ENCODE measurements at regions not wholly inside any gene's neighbourhood (a gene's known extent, or its start where the extent isn't known, plus 50 kb on each side); places are given as distances from the start of the nearest gene placed in this dataset.

GRCh38 chr6:165229216-165229615 lies 80.2 kb downstream of the C6orf118 start:
- no peak for TF ChIP-seq CTCF (IDR thresholded peaks at IDR 0.05)

GRCh38 chr6:165227644-165228329 lies 81.6 kb downstream of the C6orf118 start:
- TF ChIP-seq CTCF (IDR thresholded peaks at IDR 0.05) = no peak

DNA sequence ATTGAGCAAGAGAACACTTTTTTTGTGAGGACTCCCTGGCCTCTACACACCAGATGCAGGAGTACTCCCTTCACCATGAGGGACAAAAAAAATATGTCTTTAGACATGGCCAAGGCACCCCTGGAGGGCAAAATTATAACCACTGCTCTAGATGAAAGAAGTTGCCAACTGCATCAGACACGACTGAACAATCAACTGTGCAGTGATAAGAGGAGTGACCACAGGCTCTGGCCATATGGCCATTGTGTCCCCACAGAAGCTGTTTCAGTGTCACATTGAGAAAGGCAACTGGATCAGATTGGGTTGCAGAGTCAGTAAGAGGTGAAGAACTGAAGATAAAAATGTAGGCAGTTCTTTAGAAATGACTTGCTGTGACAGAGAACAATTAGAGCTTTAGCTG lies 85.7 kb downstream of the C6orf118 start:
- TF ChIP-seq CTCF (IDR thresholded peaks at IDR 0.05) = no peak

DNA sequence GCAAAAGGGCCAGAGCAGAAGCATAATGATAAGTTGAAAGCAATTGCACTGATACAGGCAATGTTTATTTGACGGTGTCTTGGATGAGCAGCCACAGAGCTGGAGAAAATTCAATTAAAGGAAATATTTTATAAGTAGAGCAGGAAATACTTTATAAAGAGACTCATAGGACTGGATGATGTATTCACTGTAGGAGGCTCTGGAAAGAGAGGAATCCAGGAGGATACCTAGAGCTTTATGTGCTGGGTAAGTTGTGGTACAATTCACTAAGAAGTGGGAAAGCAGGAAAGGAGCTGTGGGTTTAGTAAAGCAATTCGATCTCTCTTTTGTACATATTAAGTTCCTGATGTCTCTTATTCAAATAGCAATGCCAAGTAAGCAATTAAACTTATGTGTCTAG lies 86.3 kb downstream of the C6orf118 start:
- no peak for TF ChIP-seq CTCF (IDR thresholded peaks at IDR 0.05)

DNA sequence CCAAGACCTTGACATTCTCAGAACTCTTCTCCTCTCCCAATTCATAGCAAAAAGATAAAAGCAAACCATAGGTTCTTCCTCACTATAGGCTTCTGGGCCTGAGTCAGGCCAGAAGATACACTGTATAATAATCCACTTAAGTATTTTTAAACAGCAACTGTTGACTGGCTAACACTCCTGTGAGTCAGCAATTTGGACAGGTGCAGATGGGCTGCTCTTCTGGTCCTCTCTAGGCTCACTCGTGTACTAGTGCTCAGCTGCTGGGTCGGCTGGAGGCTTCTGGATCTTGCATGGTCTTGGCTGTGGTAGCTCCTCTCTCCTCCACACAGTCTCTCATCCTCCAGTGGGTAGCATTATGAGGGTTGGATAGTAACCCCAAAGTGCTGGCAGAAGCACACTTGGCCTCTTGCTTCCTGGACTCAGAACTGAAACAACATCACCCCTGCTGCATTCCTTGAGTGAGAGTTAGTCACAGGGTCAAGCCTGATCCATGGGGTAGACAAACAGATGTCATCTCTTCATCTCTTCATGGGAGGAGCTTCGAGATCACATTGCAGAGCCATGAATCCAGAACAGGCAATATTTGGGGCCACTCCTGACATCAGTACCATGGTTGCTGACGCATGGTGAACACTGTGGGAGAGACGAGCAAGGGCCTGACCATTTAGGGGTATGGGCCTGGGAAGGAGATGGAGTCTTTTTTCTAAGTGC lies 86.9 kb downstream of the C6orf118 start:
- TF ChIP-seq CTCF (IDR thresholded peaks at IDR 0.05) = no peak

DNA sequence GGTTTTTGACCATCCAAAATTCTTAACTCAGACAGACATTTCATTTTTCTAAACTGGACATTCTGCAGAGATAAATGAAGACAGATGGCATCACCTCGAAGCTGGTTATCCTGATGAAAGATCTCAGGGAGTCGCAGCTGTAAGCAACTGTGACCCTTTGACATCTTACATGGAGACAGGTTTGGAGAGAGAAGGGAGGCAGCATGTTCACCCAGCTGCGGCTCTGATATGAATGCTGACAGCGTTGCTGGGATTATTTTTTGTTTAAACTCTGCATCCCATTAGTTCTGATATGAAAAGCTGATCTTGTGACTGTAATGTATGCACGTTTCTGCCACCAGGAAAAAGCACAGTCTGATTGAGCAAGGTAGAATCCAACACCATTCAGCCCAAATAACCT lies 89.4 kb downstream of the C6orf118 start:
- TF ChIP-seq CTCF (IDR thresholded peaks at IDR 0.05) = no peak

DNA sequence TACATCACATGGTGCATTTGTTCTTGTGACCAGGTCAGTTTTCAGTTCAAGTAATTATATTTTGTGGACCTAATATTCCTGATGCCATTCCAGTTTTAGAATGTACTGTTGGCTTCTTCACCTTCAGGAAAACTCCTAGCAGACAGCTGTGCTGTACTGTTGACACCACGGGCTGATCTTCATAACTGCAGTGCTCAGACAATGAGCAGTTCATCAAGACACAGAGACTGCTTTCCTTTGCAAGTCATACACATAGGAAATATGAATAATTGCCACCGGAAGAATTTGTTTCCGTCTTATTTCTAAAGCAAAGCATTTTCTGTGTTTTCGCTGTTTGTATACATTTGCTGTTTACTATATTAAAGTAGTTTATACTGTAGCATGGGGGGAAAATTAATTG lies 89.8 kb downstream of the C6orf118 start:
- TF ChIP-seq CTCF (IDR thresholded peaks at IDR 0.05) = no peak
